Stimulated activated CD8-positive, alpha-beta memory T cell treated with anti-CD3 and anti-CD28 coated beads, Interleukin-15, amount 100 ng/mL, for 4 hours (primary cell): ENCODE measurements at regions not wholly inside any gene's neighbourhood (a gene's known extent, or its start where the extent isn't known, plus 50 kb on each side); places are given as distances from the start of the nearest gene placed in this dataset.

Experiments used
- DNase-seq, 2 donors: peaks; one replicate each; pipeline ENCODE4 v3.0.0-alpha.2; 2020; ENCODE audit warnings: low read depth in 2 of 2

DNA sequence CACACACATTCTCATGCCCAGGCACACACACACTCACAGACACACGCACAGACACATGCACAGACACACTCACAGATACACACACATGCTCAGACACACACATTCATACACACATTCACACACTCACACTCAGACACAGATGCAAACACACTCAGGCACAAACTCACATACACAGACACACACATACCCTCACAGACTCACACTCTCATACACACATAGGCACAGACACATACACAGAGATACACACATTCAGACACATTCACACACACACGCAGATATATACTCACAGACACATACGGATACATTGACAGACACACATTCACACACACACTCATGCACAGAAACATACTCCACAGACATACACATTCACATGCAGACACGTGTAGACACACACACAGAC is 89.6 kb downstream of the RBFOX3 start:
- no peak for DNase-seq

DNA sequence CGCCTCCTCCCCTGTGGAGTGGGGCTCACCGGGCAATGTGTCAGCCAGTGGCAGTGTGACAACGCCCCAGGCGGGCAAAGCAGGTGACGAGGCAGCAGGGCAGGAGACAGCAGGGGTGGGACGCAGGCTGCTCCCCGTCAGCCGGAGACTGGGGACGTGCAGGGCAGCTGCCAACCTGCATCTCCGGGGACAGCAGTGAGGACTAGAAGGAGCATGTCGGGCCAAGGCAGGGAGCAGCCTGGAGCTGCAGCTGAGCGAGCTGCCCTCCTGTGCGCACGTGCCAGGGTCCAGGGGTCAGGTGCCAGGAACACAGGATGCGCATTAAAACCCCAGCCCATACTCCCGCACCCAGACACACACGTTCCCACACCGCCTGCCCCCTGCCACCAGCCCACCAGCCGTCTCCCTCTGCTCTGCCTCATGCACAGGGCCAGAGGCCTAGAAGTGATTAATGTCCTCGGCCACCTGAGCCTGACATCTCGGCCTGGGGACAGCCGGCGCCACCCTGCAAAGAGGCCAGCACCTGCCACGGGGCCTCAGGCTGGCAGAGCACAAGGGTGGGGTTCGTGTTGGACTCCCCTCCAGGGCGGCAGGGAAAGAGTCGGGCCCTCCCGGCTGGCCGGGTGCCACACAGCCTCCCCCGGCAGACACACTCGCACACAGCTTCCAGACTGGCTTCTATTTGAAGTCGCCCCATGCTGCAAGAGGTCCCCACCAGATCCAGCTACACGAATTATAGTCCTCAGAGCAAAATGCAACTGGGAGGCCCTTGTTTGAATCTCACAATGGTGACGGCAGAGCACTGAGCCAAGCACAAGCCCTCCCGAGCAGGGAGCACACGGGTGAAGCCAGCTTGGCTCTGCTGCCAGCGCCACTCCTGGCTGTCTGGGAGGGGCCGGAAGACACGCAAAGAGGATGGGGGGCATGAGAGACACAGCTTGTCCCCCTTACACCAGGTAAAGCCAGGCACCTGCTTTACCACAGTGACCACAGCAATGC is 90.4 kb downstream of the RBFOX3 start:
- DNase-seq = no peak

DNA sequence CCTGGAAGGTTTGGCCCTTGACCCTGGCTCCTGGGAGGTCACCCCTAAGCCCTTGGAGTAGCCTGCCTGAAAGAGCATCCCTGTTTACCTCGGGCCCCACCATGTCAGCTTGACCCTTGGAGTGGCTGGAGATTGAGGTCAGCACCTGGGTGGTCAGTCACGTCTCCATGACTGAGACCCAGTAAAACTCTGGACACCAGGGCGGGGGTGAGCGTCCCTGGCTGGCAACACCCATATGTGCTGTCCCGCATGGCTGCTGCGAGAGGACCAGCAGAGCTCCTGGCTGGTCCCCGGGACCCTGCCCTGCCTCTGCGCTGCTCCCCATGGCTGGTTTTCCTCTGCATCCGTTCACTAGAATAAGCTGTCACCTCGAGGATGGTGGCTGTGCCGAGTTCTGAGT is 91.2 kb downstream of the RBFOX3 start:
- DNase-seq = no peak

DNA sequence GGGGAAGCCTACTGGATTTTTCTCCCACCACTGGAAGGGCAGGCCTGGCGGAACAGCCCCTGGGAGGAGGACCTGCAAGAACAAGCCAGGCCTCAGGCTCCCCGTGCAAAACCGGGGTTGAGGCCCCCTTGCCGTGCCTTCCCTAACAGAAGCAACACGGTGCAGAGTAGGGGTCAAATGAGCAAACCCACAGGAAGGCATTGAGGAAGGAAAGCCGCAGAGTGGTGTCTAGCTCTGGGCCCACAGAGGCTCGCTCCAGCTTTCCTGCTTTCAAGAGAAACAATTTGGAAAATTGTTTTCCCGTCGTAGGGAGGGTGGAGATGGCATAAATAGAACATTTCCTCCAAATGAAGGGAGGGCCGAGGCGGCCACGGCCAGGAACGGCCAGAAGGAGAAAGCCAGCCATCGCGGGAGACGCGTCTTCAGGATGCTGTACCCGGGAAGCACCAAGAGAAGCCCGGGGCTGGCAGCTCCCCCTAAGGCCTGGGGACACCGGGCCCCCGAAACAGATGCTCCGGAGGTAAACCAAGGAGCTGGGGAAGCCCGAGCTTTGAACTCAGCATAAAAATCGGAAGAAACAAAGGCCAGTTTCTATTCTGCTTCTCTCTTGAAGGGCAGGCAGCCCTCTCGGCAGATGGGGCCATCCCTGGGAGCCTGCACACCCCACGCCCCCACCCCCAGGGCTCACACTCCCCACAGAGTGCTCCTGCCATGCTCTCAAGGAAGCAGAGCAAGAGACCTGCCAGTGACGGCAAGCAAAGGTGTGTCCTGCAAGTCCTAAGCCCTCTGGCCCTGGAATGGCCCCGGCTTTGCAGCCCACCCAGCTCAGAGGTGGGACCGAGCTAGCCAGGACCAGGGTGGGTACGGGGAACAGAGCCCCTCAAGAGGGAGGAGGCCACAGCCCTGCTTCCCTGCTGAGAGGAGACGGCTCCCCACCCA is 92.0 kb downstream of the RBFOX3 start:
- DNase-seq = no peak

DNA sequence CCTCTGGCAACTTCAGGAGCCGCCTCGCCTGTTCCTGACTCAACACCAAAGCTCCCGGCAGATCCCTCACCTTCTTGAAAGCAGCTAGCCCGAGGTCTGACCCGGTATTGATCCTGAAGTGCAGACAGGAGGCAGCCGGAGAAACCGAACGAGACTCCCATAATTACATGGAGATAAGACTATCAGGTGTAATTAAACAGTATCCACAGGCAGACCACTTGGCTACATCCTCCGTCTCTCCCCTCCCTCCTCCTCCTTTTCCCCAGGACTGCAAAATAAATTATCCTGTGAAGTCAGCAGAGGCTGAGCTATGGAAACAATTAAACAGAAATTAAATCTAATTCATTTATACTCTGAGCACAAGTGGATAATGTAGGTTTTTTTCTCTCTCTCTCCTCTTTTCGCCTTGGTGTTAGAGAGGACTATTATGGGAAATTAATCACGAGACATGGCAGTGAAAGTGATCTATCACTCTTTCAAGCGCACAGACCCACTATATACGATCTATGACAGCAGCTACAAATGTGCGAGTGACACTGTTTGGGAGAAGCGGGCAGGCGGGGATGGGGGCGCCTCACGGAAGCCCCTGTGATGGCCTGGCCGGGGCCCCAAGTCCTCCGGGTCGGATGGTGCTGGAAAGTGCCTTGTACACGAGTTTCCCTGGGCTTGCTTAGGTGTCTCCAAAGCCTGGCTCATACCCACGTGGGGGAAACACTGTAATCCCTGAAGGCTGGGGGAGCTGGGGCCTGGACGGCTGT is 92.8 kb downstream of the RBFOX3 start:
- no peak for DNase-seq

DNA sequence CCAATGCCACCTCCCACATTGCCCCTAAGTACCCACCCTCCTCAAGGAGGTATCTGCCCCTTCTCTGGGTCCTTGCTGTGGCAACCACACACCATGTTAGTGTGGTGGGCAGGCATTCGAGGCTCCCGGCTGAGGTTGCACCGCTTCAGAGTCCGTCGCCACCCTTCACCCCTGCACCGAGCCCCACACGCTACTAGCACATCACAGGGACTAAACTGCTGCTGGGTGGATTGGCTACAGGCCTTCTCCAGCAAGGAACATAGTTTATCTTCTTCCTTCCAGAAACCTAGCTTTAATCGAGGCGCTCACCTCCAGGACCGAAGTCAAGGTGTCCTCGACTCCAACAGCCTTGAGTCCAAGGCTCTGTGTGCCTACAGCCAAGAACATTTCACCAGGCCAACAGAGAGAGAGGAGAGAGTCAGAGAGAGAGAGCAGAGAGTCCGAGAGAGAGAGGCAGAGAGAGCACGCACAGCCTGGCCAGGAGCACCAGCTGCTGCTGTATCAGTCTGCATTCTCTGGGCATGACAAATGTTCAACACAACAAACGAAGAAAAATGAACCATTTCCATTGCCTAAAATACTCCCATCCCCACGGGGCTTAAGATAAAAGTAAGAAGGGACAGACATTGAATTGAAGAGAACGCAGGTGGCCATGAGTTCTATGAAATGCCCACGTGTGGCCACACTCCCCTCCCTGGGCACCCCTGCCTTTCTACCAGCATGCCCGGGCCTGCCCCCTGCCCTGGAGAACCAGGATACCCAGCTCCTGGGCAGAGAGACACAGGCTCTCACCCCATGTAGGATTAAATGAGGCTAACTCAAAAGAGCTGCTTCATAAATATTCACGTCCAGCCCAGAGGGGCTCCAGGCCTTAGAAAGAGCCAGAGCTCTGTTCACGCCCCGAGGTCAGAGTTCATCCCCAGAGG is 94.9 kb downstream of the RBFOX3 start:
- no peak for DNase-seq

DNA sequence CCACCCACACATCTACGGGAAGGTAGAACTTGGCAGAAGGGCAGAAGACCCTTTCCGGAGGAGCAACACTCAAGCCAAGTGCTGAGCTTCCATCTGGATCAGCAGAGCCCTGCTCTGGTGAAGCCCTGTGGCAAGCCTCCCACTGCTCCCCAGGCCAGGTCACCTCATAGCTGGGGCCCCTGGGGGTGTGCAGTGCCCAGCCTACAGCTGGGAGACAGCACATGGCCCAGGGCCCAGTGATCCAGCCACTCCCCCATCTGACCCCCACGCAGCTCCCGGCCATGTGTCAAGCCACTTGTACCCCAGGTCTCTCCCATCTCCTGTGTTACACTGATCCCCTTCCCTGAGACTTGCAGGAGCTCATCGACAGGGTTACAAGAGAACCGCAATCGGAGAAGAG is 95.7 kb downstream of the RBFOX3 start:
- no peak for DNase-seq

DNA sequence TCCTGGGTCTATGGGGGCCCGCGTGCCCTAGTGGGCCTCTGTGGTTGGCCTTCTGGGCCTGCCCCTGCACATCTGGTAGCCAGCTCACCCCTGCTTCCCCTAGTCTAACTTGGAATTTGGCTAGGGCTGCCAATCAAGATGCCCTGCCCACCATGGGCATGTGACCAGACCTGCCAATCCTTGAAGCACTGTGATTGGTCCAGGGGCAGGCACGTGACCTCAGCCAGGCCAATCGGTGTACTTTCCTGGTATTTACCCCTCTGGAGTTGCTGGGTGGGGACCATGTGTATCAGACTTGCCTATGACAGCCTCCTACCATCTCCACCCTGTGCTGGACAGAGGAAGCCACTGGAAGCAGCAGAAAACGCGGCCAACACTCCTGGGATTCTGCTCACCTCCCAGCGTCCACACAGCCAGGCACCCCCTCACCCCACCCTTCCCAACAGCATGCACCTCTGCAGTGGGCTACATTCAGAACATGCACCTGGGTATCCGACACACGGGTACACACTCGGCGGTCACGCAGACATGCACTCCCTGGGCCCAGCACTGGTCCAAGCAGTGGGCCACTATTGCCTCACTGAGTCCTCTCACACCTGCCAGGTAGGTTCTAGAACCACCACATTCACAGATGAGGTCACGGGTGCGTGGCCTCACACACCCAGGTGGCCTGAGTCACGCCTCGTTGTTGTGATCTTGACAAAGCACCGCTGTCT is 96.9 kb downstream of the RBFOX3 start:
- DNase-seq = no peak

DNA sequence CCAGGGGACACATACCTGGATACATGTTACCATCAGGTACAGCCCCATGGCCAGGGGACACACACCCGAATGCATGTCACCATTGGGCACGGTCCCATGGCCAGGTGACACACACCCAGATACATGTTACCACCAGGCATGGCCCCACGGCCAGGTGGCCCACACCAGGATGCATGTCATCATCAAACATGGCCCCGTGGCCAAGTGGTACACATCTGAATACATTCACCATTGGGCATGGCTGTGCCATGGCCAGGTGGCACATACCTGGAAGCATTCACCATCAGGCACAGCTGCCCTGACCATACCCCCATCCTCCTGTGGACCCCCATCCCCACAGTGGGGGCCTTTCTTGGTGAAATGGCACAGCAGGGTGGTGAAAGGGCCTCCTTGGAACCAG is 97.6 kb downstream of the RBFOX3 start:
- no peak for DNase-seq

DNA sequence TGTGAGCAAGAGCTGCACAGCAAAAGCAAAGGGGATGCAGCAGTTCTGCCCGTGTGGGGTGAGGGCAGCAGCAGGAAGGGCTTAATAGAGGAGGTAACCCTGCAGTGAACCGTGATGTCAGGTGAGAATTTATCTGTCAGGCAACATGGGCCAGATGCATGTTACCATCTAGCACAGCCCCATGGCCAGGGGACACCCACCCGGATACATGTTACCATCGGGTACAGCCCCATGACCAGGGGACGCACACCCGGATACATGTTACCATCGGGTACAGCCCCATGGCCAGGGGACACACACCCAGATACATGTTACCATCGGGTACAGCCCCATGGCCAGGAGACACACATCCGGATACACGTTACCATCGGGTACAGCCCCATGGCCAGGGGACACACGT is 99.4 kb downstream of the RBFOX3 start:
- DNase-seq = no peak

DNA sequence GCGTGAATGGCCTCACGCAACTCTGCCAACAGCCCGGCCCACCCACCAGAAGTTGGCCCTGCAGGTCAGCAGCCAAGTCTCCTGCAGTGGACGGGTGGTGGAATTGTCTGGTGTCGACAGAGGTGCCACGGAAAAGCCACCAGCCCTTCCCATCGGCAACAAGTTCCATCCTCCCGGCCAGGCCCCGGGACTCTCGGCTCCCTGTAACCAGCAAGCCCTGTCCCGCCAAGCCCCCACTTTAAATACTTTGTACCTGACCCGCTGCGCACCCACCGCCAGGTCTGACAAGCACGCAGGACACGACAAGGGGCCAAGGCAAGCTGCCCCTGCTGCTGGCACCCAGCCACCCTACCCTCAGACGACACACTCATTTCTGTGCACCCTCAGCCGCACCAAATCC is 100.8 kb downstream of the RBFOX3 start:
- no peak for DNase-seq

DNA sequence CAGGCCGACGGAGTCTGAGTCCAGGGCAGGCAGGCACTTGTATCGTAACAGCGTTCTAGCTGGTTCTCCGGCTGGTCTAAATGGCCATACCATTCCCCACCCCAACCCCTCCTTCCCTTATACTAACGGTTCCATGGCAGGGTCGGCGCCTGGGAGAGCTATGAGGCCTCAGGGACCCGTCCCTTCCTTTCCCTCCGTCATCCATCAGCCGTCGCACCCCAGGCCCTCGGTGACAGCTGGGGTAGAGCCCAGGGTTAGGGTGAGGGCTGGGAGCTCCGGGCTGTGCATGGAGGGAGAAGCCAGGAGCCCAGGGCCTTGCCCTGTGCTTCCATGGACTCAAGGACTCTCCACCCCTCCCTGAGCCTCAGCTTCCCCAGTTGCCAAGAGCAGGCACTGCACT is 101.4 kb downstream of the RBFOX3 start:
- DNase-seq = no peak

DNA sequence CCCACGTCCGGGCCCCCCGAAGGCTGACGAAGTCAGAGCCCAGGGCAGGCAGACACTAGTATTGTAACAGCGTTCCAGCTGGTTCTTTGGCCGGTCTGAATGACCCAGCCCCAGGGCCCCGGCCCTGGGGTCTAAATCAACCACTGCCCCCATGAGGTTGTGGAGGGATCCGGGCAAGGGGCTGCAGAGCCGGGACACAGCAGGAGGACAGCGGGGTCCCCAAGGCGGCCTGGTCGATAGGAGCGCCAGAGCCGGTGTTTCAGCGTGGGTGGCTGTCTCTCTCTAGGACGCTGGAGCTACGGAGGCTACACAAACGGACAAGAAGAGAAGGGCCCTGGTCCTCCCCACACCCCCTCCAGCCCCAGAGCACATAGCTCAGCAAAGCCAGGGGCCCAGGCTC is 101.8 kb downstream of the RBFOX3 start:
- no peak for DNase-seq

DNA sequence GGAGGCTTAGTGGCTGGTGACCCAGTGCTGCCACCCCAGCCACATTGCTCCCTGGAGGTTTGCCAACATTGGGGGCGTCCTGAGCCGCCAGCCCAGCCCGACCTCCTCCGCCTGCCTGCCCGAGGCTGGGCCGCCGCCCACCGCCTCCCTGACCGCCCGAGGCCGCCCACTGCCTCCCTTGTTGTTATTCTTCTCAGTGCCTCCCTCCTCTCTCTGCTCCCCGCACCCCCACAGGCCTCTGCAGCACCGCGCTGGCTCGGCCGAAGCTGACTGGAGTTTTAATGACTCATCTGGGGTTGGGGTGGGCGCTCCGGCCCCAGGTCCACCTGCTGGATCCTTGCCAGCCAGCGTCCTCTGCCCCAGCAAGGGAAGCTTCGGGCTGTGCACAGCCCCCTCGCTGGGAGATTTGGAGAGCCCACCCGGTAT is 102.5 kb downstream of the RBFOX3 start:
- DNase-seq = no peak

DNA sequence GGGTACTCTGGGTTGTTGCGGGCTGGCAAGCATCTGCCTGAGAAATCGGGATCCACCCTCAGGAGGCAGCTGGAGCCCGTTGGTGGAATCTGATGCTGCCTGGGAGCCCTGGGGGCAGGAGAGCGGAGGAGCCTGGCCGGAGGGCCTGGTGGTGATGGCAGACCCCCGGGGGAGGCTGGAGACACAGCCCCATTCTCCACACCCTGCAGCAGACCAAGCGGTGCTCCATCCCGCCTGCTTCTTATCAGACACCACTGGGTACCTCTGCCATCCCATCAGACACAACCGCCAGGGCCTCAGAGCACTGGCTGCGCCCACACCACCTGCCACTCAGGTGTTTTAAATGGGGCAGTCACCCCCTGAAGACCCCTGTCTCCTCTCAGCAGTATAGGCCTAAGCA is 103.9 kb downstream of the RBFOX3 start:
- no peak for DNase-seq

DNA sequence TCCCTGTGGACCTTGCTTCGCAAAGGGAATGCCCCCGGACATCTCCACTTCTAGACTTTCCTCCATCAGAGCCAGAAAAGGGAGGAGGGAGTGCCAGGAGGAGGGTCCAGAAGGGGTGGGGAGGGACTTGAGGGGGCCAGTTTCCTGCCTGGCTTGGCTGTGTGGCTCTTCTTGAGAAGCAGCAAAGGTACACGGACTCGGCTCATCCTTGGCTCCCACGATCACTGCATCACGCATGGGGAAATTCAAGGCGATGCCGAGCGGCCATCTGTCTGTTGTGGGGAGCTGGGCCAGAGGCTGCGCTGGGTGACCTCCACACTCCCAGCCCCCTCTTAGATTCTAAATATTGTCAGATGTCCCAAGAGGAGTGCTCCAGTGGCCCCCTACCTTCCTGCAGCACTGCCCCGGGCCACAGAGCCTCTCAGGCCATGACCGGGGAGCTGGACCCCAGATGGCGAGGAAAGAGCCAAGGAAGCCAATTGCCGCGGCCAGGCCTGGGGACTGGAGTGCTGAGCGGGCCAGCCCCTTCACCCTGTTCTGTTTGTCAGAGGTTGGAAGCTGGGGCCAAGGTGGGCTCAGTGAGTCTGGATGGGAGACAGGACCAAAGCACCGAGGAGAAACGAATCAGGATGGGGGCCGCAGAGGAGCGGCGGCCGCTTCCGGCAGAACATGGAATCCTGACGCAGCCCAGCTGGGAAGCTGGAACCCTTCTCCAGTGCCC is 104.5 kb downstream of the RBFOX3 start:
- DNase-seq = no peak

DNA sequence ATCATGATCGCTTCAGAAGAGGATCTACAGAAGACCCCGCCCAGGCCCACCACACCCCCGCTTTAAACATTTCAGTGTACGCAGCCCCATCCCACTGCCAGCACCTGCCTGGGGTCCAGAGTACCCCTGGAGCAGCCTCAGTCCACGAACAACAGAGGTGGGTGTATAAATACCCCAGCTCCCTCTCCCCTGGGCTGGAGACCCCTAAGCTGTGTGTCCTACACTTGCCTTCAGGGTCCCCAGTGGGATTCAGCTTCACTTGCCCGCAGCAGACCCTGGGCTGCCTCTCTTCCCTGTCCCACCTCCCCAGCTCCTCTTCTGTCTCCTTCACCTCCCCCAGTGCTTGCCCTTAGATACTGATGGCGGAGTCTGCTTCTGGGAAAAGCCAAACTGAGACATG is 105.7 kb downstream of the RBFOX3 start:
- no peak for DNase-seq

DNA sequence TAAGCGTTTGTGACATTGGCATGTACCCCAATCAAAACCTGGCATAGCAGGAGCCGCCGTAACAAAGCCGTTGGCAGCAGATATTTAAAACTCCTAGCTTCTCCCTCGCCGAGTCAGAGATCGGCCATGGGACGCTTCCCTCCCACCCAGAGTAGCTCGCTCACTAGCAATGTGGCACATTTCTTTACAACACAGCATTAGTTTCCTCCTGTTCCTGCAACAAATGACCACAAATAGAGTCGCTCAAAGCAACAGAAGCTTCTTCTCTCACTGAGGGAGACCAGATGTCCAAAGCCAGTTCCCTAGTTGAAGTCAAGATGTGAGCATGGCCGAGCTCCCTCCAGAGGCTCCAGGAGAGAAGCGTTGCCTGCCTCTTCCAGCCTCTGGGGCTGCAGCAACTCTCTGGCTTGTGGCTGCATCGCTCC is 106.7 kb downstream of the RBFOX3 start:
- DNase-seq = no peak

DNA sequence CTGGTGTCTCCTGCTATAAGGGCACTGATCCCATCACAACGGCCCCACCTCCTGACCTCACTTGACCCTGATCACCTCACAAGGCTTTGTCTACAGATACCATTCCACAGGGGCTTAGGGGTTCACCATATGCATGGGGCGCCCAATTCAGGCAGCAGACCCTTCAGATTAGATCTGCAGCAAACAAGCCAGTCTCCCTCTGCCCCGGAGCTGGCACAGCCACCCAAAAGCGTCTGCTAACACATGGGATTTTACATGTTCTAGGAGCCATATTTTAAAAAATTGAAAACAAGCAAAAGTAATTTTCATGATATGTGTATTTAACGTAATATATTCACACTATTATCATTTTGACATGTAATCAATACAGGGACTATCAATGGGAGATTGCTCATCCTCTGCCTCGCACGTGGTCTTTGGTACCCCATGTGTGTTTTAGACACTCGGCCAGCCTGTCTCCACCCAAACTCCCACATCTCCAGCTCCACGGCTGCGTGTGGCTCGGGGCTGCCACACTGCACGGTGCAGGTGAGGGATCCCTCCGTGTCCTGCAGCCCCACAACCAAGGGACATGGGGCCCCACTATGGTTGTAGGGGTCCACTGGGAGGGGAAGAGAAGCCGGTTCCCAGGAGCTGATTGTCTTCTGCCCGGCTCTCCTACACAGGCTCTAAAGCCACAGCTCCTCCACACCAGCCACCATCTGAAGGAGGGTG is 107.6 kb downstream of the RBFOX3 start:
- DNase-seq = no peak
